UCSD-AML1 (cell line): ENCODE measurements at regions not wholly inside any gene's neighbourhood (a gene's known extent, or its start where the extent isn't known, plus 50 kb on each side); places are given as distances from the start of the nearest gene placed in this dataset.

Source experiments
- DNase-seq: peaks from one replicate; lab custom pipeline; 2025; ENCODE audit not compliant: unreplicated experiment; lab: John Stamatoyannopoulos, UW

DNA sequence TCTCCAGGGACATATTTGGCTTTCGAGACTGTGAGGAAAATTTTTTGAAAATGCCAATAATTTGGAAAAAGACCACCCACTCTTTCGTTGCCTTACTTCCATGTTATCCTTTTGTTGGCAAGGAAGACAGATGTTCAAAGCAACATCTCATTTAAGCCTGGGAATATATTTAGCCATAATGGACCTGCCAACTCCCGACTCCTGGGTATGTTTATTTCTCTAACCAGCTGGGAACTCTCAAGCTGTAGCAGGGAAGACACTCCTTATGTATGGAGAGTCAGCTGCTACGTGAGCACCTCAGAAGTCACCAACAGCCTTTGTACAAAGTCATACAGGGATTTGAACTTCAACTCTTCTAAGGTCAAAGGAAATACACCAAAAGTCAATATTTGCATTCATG lies 96.5 kb upstream of the DAAM1 start:
- DNase-seq, result no peak

DNA sequence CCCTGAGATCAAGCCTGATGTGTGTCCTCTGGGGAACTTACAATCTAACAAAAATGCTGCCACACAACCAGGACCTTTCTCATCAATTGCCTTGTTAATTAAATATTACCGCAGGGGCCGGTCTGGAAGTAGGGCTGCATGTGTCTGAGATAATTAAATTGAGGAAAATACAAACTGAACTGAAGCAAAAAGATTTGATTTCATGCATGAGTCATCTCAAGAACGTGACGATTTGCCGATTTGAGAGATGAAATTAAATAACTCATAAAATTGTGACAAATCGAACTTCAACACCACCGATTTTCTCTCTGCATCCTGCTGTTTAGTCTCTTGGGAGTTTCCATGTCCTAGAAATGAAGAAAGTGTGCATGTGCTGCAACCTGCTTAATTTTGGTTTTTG lies 94.6 kb upstream of the DAAM1 start:
- no peak for DNase-seq

DNA sequence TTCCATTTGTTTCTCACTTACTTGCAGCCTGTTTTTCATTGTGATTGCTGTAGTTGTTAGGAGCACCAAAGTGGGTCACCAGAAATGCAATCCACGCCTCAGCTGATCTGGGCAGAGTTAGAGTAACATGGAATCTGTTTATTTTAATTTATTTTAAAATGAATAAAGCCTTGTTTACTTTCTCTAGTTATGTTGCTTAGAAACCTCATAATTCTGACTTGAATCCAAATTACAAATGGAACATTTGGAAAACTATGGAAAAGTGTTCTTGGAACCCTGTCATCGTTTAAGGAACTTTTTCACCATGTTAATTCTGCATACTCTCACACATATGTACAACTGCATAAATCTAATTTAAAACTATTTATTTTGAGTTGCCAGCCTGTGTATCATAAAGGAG lies 92.2 kb upstream of the DAAM1 start:
- DNase-seq, result no peak

DNA sequence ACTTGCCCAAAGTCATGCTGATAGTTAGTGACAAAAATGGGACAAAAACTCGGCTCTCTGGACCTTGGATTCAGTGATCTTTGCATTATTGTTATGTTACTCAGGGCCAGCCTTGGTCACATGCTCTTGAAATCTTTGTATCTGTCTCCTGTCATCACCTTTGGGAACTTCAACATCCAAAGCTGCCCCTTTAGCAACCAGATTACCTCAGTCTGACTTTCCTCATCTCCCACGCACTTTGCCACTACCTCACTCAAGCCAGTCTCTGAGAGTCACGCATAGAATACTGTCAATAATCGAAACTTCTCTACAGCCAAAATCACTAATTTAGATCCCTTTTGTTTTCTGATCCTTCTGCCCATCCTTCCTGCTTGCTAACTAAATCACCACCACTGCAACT lies 90.8 kb upstream of the DAAM1 start:
- DNase-seq, result no peak

DNA sequence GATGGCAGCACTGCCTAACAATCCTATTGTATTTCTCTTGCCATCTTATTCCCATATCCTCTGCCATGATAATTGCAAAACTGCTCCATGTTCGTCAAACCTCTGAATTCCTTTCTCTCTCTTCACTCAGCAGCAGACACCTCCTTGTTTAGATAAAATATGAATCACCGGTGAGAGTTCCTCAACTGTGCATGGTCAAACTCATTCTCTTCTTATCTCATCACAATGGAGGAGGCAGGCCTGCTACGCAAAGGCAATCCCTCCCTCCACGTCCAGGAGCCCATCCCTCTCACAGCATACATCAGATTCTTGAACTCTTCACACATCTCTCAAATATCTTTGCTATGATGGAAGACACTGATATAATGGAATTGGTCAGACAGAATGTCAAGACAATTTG lies 90.1 kb upstream of the DAAM1 start:
- DNase-seq, result no peak

DNA sequence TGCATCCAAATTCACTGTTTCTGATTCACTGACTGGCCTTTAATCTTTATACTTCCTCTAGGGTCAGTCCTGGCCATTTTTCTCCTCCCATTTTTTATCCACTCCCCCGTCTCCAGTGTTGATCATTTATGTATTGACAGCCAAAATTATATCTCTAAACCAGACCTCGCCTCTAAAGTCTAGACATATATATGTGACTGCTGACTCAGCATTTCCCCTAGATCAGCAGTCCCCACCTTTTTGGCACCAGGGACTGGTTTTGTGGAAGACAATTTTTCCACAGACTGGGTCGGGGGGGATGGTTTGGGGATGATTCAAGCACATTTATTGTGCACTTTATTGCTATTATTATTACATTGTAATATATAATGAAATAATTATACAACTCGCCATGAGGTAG lies 88.3 kb upstream of the DAAM1 start:
- DNase-seq, result no peak

DNA sequence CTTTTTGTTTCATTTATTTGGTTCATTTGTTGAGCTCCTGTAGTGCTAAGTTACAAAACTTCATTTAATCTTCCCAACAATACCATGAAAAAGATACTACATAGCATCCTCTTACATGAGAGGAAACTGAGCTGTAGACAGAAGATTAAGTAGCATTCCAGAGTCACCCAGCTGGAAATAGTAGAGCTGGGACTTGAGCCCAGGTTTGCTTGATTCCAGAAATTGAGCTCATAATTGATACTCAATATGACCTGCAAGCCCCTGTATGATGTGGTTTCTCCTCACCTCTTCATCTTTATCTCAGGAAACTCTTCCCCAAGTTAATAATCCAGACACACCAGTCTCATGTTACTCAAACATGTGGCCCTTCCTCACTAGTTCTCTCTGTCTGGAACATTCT lies 87.0 kb upstream of the DAAM1 start:
- no peak for DNase-seq

GRCh38 chr14:59103396-59103795 lies 85.1 kb upstream of the DAAM1 start:
- DNase-seq, result no peak

DNA sequence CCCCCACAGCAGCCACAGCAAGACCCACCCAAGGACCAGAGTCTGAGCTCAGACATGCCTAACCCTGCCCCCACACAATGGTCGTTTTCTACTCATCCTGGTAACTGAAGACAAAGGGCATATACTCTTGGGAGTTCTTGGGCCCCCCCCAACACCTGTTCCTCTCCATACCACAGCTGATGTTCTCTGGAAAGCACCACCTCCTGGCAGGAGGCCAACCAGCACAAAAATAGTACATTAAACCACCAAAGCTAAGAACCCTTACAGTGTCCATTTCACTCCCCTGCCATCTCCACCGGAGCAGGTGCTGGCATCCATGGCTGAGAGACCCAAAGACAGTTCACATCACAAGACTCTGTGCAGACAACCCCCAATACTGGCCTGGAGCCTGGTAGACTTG lies 80.6 kb upstream of the DAAM1 start:
- no peak for DNase-seq

DNA sequence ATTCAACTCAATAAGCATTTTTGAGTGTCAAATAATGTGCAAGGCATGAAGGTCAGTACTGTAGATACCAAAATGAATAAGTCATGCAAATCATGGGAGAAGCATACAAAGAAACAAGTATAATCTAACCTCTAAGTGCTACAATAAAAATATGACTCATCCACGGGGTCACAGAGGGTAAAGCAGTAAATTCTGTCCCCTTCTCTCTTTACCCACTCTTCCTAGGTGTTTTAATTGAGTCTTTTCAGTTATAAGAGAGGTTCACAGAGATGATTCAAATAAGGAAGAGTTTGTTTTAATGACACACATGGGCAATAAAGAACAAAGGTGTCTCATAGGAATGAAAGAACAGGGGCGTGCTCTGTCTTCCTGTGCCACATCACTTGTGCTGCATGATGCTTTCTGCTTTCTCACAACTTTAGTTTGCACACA lies 71.5 kb upstream of the DAAM1 start:
- no peak for DNase-seq

DNA sequence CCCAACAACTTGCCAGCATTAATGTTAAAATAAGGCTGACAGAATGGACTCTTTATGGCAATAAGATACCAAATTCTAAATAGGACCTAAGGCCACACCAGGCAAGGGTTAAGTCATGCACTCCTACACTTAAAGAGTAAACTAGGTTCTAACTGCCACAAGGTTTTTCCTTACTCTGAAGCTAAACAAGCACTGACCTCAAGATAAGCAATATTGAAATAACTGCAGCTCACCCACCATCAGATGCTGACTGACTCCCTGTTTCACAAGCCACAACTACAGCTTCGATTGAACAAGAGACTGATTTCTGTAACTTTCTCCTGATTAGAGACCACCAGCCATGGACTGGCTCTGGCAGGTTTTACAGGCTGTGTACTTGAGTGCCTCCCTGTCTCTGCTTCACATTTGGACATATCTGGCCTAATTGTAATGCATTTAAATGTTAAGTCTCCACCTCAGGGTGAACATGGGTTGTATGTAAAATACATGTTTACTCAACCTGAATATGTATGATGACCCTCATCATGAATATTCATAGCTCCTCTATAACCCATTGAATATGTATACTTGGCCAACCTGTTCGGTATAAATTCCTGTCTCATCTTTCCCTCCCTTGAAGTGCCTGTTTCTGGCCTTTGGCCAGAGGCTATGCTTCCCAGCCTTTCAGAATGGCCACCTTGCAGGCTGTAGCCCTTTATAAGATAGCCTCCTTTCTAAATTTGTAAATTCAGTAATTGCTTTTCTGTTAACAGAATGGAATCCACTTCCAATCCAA lies 70.5 kb upstream of the DAAM1 start:
- no peak for DNase-seq

- DNase-seq, result no peak
Observed at GRCh38 chr14:59120921-59121320, 67.5 kb upstream of the DAAM1 start.

GRCh38 chr14:59123531-59123930 lies 64.9 kb upstream of the DAAM1 start:
- no peak for DNase-seq

DNA sequence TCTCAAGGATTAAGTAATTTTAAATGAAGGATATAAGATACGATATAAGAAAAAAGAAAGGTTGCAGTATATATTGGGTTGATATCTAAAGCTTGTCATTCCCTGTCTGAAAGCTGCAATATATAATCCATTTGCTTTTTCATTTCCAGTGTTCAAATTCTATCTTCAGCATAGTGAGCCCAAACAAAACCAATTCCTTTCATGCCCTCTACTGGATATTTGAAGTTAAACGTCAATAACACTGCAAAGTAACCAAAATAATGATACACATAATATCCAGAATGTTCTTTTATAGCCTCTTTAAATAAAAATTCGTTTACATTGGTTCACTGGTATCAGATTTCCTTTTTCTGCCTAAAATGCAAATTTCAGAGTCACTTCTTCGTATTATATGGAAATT lies 64.5 kb upstream of the DAAM1 start:
- no peak for DNase-seq

- DNase-seq, result no peak
Observed at GRCh38 chr14:59125156-59125555, 63.3 kb upstream of the DAAM1 start.

DNA sequence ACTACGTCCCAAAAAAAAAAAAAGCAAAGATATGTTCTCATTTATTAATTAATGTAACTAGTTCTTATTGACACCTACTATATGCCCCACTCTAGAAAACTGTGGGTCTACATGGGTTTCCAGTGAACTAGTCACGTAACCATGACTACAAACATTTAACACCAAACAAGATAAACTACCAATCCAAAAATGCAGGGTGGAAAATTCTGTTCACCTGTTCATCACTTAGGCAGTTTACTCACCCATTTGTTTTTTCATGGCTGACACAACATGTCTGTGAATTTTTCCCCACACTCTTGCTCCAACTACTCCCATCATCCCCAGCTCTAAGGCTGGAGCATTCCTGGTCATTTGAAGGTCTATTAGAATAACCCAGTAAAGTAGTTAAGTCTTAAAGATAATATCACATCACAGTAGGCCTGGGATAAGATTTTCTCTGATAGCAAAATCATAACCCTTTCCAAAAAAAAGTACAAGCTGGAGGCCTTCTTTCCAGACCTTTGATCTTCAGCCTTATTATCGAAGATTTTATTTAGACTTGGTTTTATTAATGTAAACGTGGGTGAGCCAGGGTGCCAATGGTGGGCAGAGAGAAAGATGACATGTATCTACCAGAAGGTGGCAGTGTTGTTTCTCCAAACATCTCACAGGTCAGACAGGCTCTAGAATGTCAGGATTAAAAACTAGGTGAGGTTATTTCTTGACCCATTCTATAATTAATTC lies 61.6 kb upstream of the DAAM1 start:
- no peak for DNase-seq

DNA sequence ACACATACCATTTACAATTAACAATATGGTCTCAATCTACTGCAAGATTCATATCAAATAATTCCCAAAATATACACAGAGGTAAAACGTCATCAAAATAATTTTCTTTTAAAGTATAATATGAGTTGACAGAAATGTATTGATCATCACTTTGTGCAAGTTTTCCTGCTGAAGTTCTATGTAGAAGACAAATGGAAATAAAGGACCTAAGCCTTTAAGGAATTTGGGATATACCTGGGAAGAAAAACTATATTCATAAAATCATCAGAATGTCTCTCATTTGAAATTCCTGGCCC lies 61.1 kb upstream of the DAAM1 start:
- no peak for DNase-seq

DNA sequence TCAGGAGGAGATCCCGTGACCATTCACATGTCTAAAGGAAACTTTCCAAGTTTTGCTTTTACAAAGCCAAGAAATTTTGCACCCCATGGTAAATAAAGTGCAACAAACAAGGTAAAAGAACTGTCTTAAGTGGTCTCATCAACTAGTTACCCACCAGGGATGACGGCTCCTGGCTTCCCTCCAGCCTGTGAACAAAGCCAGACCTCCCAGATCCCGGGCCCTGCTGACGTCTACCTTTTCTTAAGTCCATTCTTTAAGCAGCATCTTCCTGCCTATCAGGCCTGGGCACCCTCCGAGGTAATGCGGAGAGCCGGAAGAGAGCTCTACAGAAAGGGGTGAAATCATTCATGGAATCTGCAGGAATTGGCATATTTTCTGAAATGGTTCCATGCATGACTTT lies 58.0 kb upstream of the DAAM1 start:
- DNase-seq, result no peak

DNA sequence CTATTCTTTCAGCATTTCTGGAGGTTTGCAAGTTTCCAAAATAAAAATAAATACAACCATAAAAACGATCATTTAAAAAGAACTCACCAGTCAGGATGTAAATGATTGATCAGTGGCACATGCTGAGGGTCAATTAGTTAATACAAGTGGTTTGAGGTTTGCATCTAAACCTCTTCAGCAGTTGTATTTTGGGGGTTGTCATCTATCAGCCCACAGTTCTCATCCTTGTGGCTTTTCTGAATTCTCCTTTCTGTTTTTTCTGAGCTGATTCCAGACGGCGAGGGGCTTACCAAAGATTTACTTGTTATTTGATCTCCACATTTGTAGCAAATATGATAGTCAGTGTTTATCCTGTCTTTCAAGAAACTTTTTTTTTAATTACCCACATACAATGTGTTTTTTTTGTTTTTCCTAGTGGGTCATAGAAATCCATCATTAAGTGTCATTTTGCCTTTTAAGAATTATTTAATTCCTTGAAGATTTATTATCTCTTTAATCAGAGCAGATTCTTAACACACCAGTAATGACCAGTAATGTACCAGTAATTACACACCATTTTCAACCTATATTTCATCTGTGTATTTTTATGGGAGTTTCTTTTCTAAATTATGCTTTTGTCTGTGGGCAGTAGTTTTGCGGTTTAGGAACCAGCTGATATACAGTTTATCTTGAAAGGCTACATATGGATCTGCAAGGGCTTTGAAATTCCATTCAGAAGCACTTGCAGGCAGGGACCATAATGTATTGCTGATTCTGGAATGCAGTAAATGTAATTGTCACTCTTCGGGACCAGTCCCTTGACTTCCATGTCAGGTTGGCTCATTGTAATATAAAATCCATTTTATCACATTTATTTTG lies 56.3 kb upstream of the DAAM1 start:
- no peak for DNase-seq

DNA sequence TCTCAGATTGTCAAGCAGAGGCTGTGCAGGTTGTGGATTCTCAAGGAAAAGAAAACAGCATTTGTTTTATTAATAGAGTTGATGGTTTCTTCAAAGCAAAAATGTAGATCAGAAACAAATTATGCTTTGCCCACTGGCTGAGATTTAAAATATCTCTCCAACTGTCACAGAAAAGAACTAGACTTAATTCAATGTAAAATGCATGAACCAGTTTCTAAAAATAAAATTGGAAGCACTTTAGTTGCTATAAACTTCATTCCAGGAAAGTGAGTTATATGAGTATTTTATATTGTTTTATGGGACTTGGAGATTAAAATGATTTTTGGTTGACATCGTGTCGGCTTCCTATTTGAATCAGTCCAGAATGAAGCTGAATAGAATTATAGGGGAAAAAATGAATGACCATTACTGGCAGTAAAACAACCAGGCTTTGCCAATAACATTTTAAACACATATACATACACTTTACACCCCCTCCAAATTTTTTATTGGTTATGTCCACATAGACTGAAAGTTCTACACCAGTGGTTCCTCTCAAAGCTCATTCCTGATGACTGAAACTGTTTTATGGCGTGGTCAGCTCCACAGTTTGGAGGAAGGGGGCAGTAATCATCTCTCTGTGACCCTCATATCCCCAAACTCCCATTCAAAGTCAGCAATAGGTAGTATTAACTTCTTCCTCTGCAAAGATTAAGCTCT lies 55.5 kb upstream of the DAAM1 start:
- DNase-seq, result no peak

GRCh38 chr14:59133709-59134108 lies 54.8 kb upstream of the DAAM1 start:
- DNase-seq, result no peak
